Renal cortex interstitium (tissue), 11 donors: ENCODE measurements at regions not wholly inside any gene's neighbourhood (a gene's known extent, or its start where the extent isn't known, plus 50 kb on each side); places are given as distances from the start of the nearest gene placed in this dataset.
"Not testable (repeated sequence)": the region's sequence is repeated elsewhere in the genome, so short reads cannot be mapped to it uniquely, and the experiment has no call there.

ENCODE experiments used
- DNase-seq, 11 donors: peaks; one replicate each; pipeline ENCODE4 v3.0.0-alpha.2; 2013; ENCODE audit warnings: low read depth in 9 of 11, low spot score in 4 of 11; ENCODE audit errors: extremely low read depth in 1 of 11

DNA sequence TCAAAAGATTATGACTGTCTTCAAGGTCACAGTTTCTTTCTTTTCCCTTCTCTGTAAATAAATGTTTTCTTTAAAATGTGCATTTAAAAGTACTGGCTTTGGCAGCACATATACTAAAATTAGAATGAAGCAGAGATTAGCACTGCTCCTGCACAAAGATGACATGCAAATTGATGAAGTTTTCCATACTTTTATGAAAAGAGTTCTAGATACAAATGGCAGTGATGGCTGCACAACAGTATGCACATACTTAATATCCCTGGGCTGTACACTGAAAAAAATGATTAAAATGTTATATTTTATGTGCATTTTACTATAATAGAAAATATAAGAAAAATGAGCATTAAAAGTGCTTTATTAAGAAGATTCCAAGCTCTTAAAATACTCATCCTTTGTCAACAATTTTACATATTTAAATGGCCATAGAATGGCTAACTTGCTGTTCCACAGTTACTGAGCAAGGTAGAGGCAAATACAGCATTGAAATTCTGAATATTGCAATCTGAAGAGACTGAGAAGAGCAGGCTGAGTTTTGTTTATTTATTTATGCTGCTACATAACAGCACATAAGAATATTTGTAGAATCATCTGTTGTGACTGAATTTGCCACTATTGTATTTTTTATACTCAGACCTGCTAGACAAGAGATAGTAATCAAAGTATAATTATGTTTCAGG is 117.8 kb downstream of the GPR37 start:
- DNase-seq, result no peak

- no peak for DNase-seq
Observed at GRCh38 chr7:124645704-124646103, 119.9 kb downstream of the GPR37 start.

GRCh38 chr7:124643311-124643811 is 122.2 kb downstream of the GPR37 start:
- DNase-seq, result no peak

DNA sequence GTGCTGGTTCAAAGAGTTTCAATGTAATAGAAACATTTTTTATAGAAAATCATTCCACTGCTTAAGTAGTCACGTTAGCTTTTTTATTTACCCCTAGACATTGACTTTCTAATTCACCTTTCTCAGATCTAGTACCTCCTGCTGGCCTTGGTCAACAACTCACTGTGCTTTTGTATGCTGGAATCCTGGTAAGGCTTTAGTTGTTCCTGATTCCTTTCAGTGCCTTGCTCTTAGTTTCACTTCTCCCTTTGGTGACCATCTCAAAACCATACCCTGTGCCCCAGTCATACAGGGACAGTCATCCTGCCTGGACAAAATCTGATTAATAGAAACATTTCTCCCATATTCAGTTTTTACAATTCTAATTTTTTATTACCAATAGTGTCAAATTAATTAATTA is 130.2 kb downstream of the GPR37 start:
- DNase-seq, result no peak

DNA sequence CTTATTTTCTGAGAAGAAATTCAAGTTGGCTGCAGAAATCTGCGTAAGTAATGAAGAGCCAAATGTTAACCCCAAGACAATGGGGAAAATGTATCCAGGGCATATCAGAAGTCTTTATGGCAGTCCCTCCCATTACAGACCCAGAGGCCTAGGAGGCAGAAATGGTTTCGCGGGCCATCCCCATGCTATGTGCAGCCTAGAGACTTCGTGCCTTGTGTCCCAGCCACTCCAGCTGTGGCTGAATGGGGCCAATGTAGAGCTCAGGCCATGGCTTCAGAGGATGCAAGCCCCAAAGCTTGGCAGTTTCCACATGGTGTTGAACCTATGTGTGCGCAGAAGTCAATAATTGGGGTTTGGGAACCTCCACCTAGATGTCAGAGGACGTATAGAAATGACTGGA is 131.9 kb downstream of the GPR37 start:
- DNase-seq, result no peak

GRCh38 chr7:124630395-124630794 is 135.2 kb downstream of the GPR37 start:
- DNase-seq, result no peak

- DNase-seq, result no peak
Observed at GRCh38 chr7:124618871-124619270, 146.7 kb downstream of the GPR37 start.

GRCh38 chr7:124618051-124618450 is 147.5 kb downstream of the GPR37 start:
- DNase-seq, result not testable (repeated sequence)

DNA sequence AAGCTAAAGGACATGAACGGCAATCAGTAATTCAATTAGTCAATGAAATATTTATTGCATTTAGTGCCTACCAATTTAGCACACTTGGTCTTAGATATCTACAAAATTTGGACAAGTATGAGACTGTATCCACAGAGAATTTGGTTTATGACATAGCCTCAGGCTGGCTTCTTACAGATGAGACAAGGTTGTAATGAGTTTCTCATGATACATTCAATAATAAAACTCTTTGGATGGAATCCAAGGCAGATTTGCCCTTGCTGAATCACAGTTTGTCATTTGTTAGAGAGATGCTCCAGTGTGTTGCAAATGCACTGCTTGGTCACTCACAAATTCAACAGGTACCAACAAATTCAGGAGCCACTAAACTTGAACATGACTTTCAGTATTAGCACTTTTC is 162.5 kb downstream of the GPR37 start:
- DNase-seq, result no peak

- DNase-seq, result no peak
Observed at GRCh38 chr7:124597509-124597908, 168.1 kb downstream of the GPR37 start.

GRCh38 chr7:124596881-124597280 is 168.7 kb downstream of the GPR37 start:
- no peak for DNase-seq

DNA sequence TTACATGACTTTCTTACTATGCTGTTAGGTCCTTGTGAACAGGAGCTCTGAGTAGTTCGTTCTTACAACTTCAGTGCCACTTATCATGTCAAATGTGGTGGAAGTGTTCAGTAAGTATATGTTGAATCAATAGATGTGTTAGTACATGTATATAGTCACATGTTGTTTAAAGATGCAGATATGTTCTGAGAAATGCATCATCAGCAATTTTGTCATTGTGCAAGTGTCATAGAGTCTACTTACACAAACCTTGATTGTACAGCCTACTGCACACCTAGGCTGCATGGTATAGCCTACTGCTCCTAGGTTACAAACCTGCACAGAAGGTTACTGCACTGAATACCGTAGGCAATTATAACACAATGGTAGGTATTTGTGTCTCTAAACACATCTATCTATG is 174.8 kb downstream of the GPR37 start:
- DNase-seq, result no peak

DNA sequence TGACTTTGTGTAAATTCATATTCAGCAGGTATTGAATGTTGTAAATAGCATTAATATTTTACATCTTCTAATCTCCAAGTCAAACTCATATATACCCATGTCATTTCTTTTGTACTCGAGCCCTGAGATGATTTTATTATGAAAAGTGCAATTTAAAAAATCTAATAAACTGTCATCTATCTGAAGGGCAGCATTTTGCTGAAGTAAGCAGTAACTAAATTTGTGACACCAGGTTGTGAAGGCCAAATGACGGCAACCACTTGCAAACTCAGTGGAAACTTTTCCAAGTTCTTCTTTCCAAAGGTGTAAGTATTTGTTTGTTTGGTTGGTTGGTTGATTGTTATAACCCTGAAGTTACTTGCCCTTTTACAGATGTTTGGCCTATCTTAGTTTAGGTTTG is 188.3 kb downstream of the GPR37 start:
- no peak for DNase-seq

DNA sequence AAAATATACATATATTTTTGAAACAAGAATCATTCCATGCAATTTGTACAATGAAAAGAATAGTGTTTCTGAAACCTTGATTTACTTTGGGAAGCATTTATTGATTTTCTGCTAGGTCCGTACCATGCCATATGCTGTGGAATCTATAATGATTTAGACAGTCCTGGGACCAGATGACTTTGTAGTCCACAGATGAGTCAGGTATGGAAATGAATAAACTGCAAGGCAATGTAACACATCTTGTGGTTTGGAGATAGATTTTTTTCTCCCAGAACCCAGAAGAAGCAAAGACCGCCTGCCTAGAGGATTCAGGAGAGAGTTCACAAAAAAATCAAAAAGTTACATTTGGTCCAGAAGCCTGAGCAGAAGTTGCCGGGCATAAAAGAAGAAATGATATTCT is 190.4 kb downstream of the GPR37 start:
- no peak for DNase-seq

DNA sequence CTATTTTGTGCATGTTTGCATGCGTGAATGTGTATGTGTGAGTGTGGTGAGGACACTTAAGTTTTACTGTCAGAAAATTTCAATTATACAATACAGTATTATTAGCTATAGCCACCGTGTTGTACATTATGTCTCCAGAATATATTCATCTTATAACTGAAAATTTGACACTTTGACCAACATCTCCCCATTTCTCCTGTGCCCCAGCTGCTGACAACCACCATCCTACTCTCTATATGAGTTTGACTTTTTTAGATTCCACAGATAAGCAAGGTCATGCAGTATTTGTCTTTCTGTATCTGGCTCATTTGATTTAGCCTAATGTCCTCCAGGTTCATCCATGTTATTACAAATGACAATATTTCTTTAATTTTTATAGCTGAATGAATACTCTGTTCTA is 195.0 kb downstream of the GPR37 start:
- no peak for DNase-seq

GRCh38 chr7:124566583-124566982 is 199.0 kb downstream of the GPR37 start:
- no peak for DNase-seq

DNA sequence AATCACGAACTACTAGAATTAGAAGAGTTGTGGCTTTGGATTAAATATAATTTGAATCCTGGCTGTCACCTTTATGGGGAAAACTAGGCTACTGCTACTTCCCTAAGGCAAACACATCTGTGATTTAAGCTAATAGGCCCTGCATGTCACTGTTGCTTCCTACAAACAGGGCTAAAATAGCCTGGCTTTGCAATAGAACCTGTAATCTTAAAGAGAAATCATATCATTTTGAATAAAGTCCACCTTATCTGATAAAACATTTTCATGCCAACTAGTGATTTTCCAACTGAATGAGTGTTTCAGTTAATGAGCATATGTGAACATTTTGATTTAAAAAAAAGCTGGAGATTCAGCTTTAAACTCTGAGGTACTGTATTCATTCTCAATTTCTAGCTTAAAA is 208.0 kb downstream of the GPR37 start:
- DNase-seq, result no peak

- no peak for DNase-seq
Observed at GRCh38 chr7:124557101-124557500, 208.5 kb downstream of the GPR37 start.

GRCh38 chr7:124553502-124553901 is 212.1 kb downstream of the GPR37 start:
- no peak for DNase-seq

GRCh38 chr7:124552217-124552616 is 213.4 kb downstream of the GPR37 start:
- DNase-seq, result no peak

GRCh38 chr7:124550036-124550435 is 215.6 kb downstream of the GPR37 start:
- no peak for DNase-seq
